ENCODE measurements at regions not wholly inside any gene's neighbourhood (a gene's known extent, or its start where the extent isn't known, plus 50 kb on each side); places are given as distances from the start of the nearest gene placed in this dataset.

- Histone ChIP-seq H3K4me1 (peaks cover 0 to 20% (median 6%) of the 10 kb centered on the region in 3 donors), H3K4me3 (no peak overlapping the region), H3K9me3 (no peaks in the 10 kb centered on the region), H3K27ac (peak overlapping the region in 3 of 4 donors; percentile 43 to 49 (median 45)), H3K27me3 (no peaks in the 10 kb centered on the region), H3K36me3 (no peaks in the 10 kb centered on the region)
- ATAC-seq, result peak; percentile 27
- WGBS, 2 donors (ENCODE audit: low coverage in 1 of 2), result 32 to 48% methylated on average over 4 of the region's 4 CpGs
- TF ChIP-seq POLR2AphosphoS5 (IDR thresholded peaks at IDR 0.05) (peak; percentile 40), CTCF (IDR thresholded peaks at IDR 0.05) (no peak)
These were observed 308.6 kb upstream of the NPVF start for GRCh38 chr7:25536851-25537250.

- peaks cover 0 to 20% (median 6%) of the 10 kb centered on the region in 3 donors for H3K4me1 ChIP-seq
- no peaks in the 10 kb centered on the region for H3K36me3 ChIP-seq
- no peak overlapping the region for H3K4me3 ChIP-seq
- ATAC-seq, result no peak
- TF ChIP-seq EP300 (IDR thresholded peaks at IDR 0.05) (no peak), POLR2AphosphoS5 (IDR thresholded peaks at IDR 0.05) (no peak), POLR2A (IDR thresholded peaks at IDR 0.05) (no peak), CTCF (IDR thresholded peaks at IDR 0.05) (no peak)
- no peaks in the 10 kb centered on the region for H3K27me3 ChIP-seq
- no peaks in the 10 kb centered on the region for H3K9me3 ChIP-seq
- peak overlapping the region in 3 of 4 donors; percentile 26 to 45 (median 43) for H3K27ac ChIP-seq
- WGBS, 2 donors (ENCODE audit: low coverage in 1 of 2), result 44 to 70% methylated on average over 2 to 3 of the region's 3 CpGs
These were observed 309.5 kb upstream of the NPVF start for GRCh38 chr7:25537662-25538375.

- no peaks in the 10 kb centered on the region for H3K9me3 ChIP-seq
- no peaks in the 10 kb centered on the region for H3K27me3 ChIP-seq
- no peak overlapping the region for H3K4me3 ChIP-seq
- WGBS, 2 donors (ENCODE audit: low coverage in 1 of 2), result 58 to 81% methylated on average over 2 to 4 of the region's 6 CpGs
- ATAC-seq, result no peak
- H3K27ac ChIP-seq, result no peak overlapping the region
- peaks cover 0 to 24% (median 6%) of the 10 kb centered on the region in 3 donors for H3K4me1 ChIP-seq
- H3K36me3 ChIP-seq, result no peaks in the 10 kb centered on the region
- TF ChIP-seq POLR2A (IDR thresholded peaks at IDR 0.05) (no peak), POLR2AphosphoS5 (IDR thresholded peaks at IDR 0.05) (no peak), CTCF (IDR thresholded peaks at IDR 0.05) (no peak), EP300 (IDR thresholded peaks at IDR 0.05) (no peak)
These were observed 313.0 kb upstream of the NPVF start for GRCh38 chr7:25541094-25541821.

- no peaks in the 10 kb centered on the region for H3K36me3 ChIP-seq
- no peak overlapping the region for H3K27ac ChIP-seq
- H3K4me1 ChIP-seq, result peaks cover 0 to 18% (median 3%) of the 10 kb centered on the region in 3 donors
- WGBS, 2 donors (ENCODE audit: low coverage in 1 of 2), result 78 to 88% methylated on average over 3 of the region's 3 CpGs
- H3K9me3 ChIP-seq, result no peaks in the 10 kb centered on the region
- no peak overlapping the region for H3K4me3 ChIP-seq
- no peaks in the 10 kb centered on the region for H3K27me3 ChIP-seq
- ATAC-seq, result no peak
- TF ChIP-seq POLR2A (IDR thresholded peaks at IDR 0.05), result no peak
- TF ChIP-seq EP300 (IDR thresholded peaks at IDR 0.05), result no peak
- no peak for TF ChIP-seq CTCF (IDR thresholded peaks at IDR 0.05)
- TF ChIP-seq POLR2AphosphoS5 (IDR thresholded peaks at IDR 0.05), result no peak
These were observed 313.6 kb upstream of the NPVF start for GRCh38 chr7:25541877-25542276.

GRCh38 chr7:25543210-25543609 lies 314.9 kb upstream of the NPVF start:
- WGBS, 2 donors (ENCODE audit: low coverage in 1 of 2), result 90 to 100% methylated on average over 1 to 7 of the region's 7 CpGs
- TF ChIP-seq POLR2AphosphoS5 (IDR thresholded peaks at IDR 0.05) (no peak), EP300 (IDR thresholded peaks at IDR 0.05) (no peak), CTCF (IDR thresholded peaks at IDR 0.05) (no peak), POLR2A (IDR thresholded peaks at IDR 0.05) (no peak)
- no peak overlapping the region for H3K4me3 ChIP-seq
- no peak for ATAC-seq
- H3K4me1 ChIP-seq, result peaks cover 0 to 7% (median 0%) of the 10 kb centered on the region in 3 donors
- H3K27me3 ChIP-seq, result no peaks in the 10 kb centered on the region
- H3K36me3 ChIP-seq, result no peaks in the 10 kb centered on the region
- H3K27ac ChIP-seq, result no peak overlapping the region
- no peaks in the 10 kb centered on the region for H3K9me3 ChIP-seq

Data from gastroesophageal sphincter (tissue), 4 donors.